H9 (cell line): ENCODE measurements at regions not wholly inside any gene's neighbourhood (a gene's known extent, or its start where the extent isn't known, plus 50 kb on each side); places are given as distances from the start of the nearest gene placed in this dataset.

ENCODE experiments used
- DNase-seq: peaks from one replicate; pipeline ENCODE4 v3.0.0-alpha.2; 2017
- H2AFZ ChIP-seq: one replicate; pipeline ENCODE4 v1.6.1; 2013; ENCODE audit warnings: mild to moderate bottlenecking, low read length, control low read depth, moderate library complexity
- H2AK5ac ChIP-seq: 2 replicates; pipeline ENCODE4 v1.6.1; 2013; ENCODE audit warnings: low read length, control low read depth, mixed read lengths; ENCODE audit not compliant: insufficient read length
- H2BK120ac ChIP-seq: one replicate; pipeline ENCODE4 v1.6.1; 2013; ENCODE audit warnings: low read depth, mild to moderate bottlenecking, low read length, control low read depth, inconsistent platforms; ENCODE audit not compliant: poor library complexity, severe bottlenecking
- H2BK12ac ChIP-seq: 2 replicates; pipeline ENCODE4 v1.6.1; 2013; ENCODE audit warnings: low read length, control low read depth, mixed read lengths, low read depth; ENCODE audit not compliant: insufficient read length
- H2BK15ac ChIP-seq: 2 replicates; pipeline ENCODE4 v1.6.1; 2013; ENCODE audit warnings: low read depth, low read length, control low read depth
- H2BK20ac ChIP-seq: one replicate; pipeline ENCODE4 v1.6.1; 2013; ENCODE audit warnings: low read depth, mild to moderate bottlenecking, low read length, control low read depth, inconsistent platforms; ENCODE audit not compliant: poor library complexity, severe bottlenecking
- H2BK5ac ChIP-seq: 2 replicates; pipeline ENCODE4 v1.6.1; 2013; ENCODE audit warnings: low read length, control low read depth, mixed read lengths; ENCODE audit not compliant: insufficient read length
- H3K14ac ChIP-seq: 2 replicates; pipeline ENCODE4 v1.6.1; 2013; ENCODE audit warnings: low read length, control low read depth; ENCODE audit not compliant: insufficient read depth
- H3K18ac ChIP-seq: 2 replicates; pipeline ENCODE4 v1.6.1; 2013; ENCODE audit warnings: low read depth, mild to moderate bottlenecking, mixed read lengths, low read length, control low read depth; ENCODE audit not compliant: insufficient read length
- H3K23ac ChIP-seq: 2 replicates; pipeline ENCODE4 v1.6.1; 2013; ENCODE audit warnings: low read length, control low read depth, mixed read lengths, low read depth; ENCODE audit not compliant: insufficient read length
- H3K23me2 ChIP-seq: 2 replicates; pipeline ENCODE4 v1.6.1; 2013; ENCODE audit warnings: low read depth, mild to moderate bottlenecking, mixed read lengths, low read length, control low read depth; ENCODE audit not compliant: insufficient read length, poor library complexity, severe bottlenecking
- H3K27ac ChIP-seq: 2 replicates; pipeline ENCODE4 v1.5.1; 2013; ENCODE audit warnings: low read length, control low read depth, mixed read lengths, low read depth; ENCODE audit not compliant: insufficient read length
- H3K27me3 ChIP-seq: 2 replicates; pipeline ENCODE4 v1.6.1; 2013; ENCODE audit warnings: low read length, control low read depth, inconsistent platforms; ENCODE audit not compliant: insufficient read depth
- H3K4ac ChIP-seq: 2 replicates; pipeline ENCODE4 v1.6.1; 2013; ENCODE audit warnings: low read depth, mild to moderate bottlenecking, control low read depth, inconsistent platforms, low read length, moderate library complexity
- H3K4me1 ChIP-seq: 2 replicates; pipeline ENCODE4 v1.6.1; 2013; ENCODE audit warnings: low read length, control low read depth, inconsistent platforms; ENCODE audit not compliant: insufficient read depth
- H3K4me2 ChIP-seq: 2 replicates; pipeline ENCODE4 v1.6.1; 2013; ENCODE audit warnings: low read length, control low read depth, mixed read lengths; ENCODE audit not compliant: insufficient read length, insufficient read depth
- H3K56ac ChIP-seq: 2 replicates; pipeline ENCODE4 v1.6.1; 2013; ENCODE audit warnings: low read depth, mild to moderate bottlenecking, mixed read lengths, low read length, control low read depth; ENCODE audit not compliant: insufficient read length
- H3K79me1 ChIP-seq: 2 replicates; pipeline ENCODE4 v1.6.1; 2013; ENCODE audit warnings: low read depth, mild to moderate bottlenecking, moderate library complexity, low read length, control low read depth, inconsistent platforms; ENCODE audit not compliant: insufficient read depth, poor library complexity, severe bottlenecking
- H3K79me2 ChIP-seq: 2 replicates; pipeline ENCODE4 v1.6.1; 2013; ENCODE audit warnings: low read length, control low read depth, inconsistent platforms; ENCODE audit not compliant: insufficient read depth
- H3K9ac ChIP-seq: 2 replicates; pipeline ENCODE4 v1.6.1; 2013; ENCODE audit warnings: low read length, control low read depth, mixed read lengths; ENCODE audit not compliant: insufficient read length; ENCODE audit errors: extremely low read depth
- H3K9me3 ChIP-seq: one replicate; pipeline ENCODE4 v1.6.1; 2013; ENCODE audit warnings: low read depth, low read length, inconsistent platforms; ENCODE audit not compliant: control insufficient read depth
- H3T11ph ChIP-seq: one replicate; pipeline ENCODE4 v1.6.1; 2013; ENCODE audit warnings: mild to moderate bottlenecking, low read length, control low read depth, inconsistent platforms
- H4K20me1 ChIP-seq: one replicate; pipeline ENCODE4 v1.6.1; 2013; ENCODE audit not compliant: control insufficient read depth, insufficient read length, insufficient read depth
- H4K5ac ChIP-seq: 2 replicates; pipeline ENCODE4 v1.6.1; 2013; ENCODE audit warnings: low read depth, mild to moderate bottlenecking, mixed read lengths, low read length, control low read depth; ENCODE audit not compliant: insufficient read length
- H4K8ac ChIP-seq: replicated peaks from 2 replicates; pipeline ENCODE4 v1.6.1; 2013; ENCODE audit warnings: low read length, control low read depth, mixed read lengths, low read depth; ENCODE audit not compliant: insufficient read length
- H4K91ac ChIP-seq: 2 replicates; pipeline ENCODE4 v1.6.1; 2013; ENCODE audit warnings: low read depth, mild to moderate bottlenecking, moderate library complexity, mixed read lengths, low read length, control low read depth; ENCODE audit not compliant: insufficient read length
- H3K27ac Mint-ChIP-seq, 3 experiments: 2 replicates in 2 of 3; 3 replicates in 1 of 3; pipeline ENCODE4 v1.8.0; 2020 to 2021; ENCODE audit warnings: mixed read lengths in 3 of 3, mild to moderate bottlenecking in 1 of 3, moderate library complexity in 1 of 3
- H3K27me3 Mint-ChIP-seq: 2 replicates; pipeline ENCODE4 v1.8.0; 2021; ENCODE audit warnings: low read depth, mild to moderate bottlenecking, moderate library complexity, mixed read lengths
- H3K36me3 Mint-ChIP-seq, 3 experiments: 2 replicates in 2 of 3; 3 replicates in 1 of 3; pipeline ENCODE4 v1.8.0; 2020 to 2021; ENCODE audit warnings: low read depth in 3 of 3, mixed read lengths in 3 of 3; ENCODE audit not compliant: insufficient read depth in 1 of 3
- H3K4me1 Mint-ChIP-seq, 2 experiments: 2 replicates each; pipeline ENCODE4 v1.8.0; 2020; ENCODE audit warnings: mixed read lengths in 2 of 2
- H3K4me3 Mint-ChIP-seq, 2 experiments: 2 replicates in 1 of 2; 3 replicates in 1 of 2; pipeline ENCODE4 v1.8.0; 2020 to 2021; ENCODE audit warnings: mild to moderate bottlenecking in 2 of 2, mixed read lengths in 2 of 2, moderate library complexity in 1 of 2
- H3K9me3 Mint-ChIP-seq, 2 experiments: 2 replicates in 1 of 2; 3 replicates in 1 of 2; pipeline ENCODE4 v1.8.0; 2020; ENCODE audit warnings: mild to moderate bottlenecking in 2 of 2, mixed read lengths in 2 of 2, moderate library complexity in 1 of 2
- CTCF ChIP-seq: fragments of 200-600 bp; sonication (generic); conservative IDR thresholded peaks from 3 replicates; pipeline ENCODE4 v1.8.0; 2021; ENCODE audit warnings: antibody characterized with exemption, mild to moderate bottlenecking
- WGBS: extraction: QIAGEN DNeasy Blood & Tissue Kit; methylation state at CpG from one replicate; pipeline ENCODE4 v1.1.7; 2013; ENCODE audit warnings: missing lambda C conversion rate, low lambda C conversion rate, mixed read lengths; ENCODE audit not compliant: insufficient read length; ENCODE audit errors: extremely low coverage; 5-methylcytosine and 5-hydroxymethylcytosine counted together

- no peak overlapping the region for H3K4me2 ChIP-seq
- H3K9ac ChIP-seq, result no peak overlapping the region
- WGBS, result no CpG with 5 or more reads among the region's 14 CpGs
Observed at GRCh38 chr6:21522143-21522747, 71.3 kb upstream of the SOX4 start.

More at GRCh38 chr6:21522143-21522747, 71.3 kb upstream of the SOX4 start:
- Histone ChIP-seq H4K20me1 (no peaks in the 10 kb centered on the region), H2AK5ac (no peak overlapping the region), H2BK15ac (no peak overlapping the region), H3K14ac (no peak overlapping the region), H2BK5ac (no peak overlapping the region), H2AFZ (no peak overlapping the region), H4K91ac (no peak overlapping the region), H3K23ac (no peak overlapping the region), H2BK12ac (no peak overlapping the region), H3K9me3 (no peaks in the 10 kb centered on the region), H2BK120ac (no peak overlapping the region), H3K4me1 (no peaks in the 10 kb centered on the region; the same call in 1 of the 2 replicates), H3K79me2 (no peaks in the 10 kb centered on the region), H3K56ac (no peak overlapping the region), H3K18ac (no peak overlapping the region), H3T11ph (no peak overlapping the region), H3K27ac (no peak overlapping the region), H3K4ac (no peak overlapping the region), H4K5ac (no peak overlapping the region), H2BK20ac (no peak overlapping the region), H3K79me1 (no peaks in the 10 kb centered on the region), H3K27me3 (no peaks in the 10 kb centered on the region), H3K23me2 (no peaks in the 10 kb centered on the region), H4K8ac (no peak overlapping the region)
- no peak for TF ChIP-seq CTCF
- Mint-ChIP-seq H3K27ac (no peak overlapping the region), H3K9me3 (no peaks in the 10 kb centered on the region), H3K4me1 (peaks cover 19 to 23% of the 10 kb centered on the region in 2 experiments), H3K27me3 (peaks cover 1% of the 10 kb centered on the region), H3K4me3 (no peak overlapping the region), H3K36me3 (no peaks in the 10 kb centered on the region)
- no peak for DNase-seq
